ENCODE measurements at regions not wholly inside any gene's neighbourhood (a gene's known extent, or its start where the extent isn't known, plus 50 kb on each side); places are given as distances from the start of the nearest gene placed in this dataset.

DNA sequence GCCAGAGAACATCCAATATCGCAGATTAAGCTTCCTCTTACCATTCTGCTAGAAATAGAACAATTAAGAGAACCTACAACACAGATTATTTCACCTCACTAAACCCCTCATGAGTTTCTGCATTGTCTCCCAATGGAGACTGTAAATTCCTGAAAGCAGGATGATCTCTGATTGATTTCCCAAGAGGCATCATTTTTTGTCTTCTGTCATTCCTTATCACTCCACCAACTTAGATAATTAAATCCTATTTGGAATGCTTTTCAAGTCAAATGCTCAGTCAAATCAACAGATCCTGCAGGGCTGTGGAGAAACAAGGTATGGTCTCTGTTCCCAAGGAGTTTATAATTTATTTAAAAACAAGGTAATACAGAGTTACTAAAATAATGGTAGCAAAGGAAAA, 161.5 kb downstream of the MTERF1 start:
- TF ChIP-seq, protein P1, sequence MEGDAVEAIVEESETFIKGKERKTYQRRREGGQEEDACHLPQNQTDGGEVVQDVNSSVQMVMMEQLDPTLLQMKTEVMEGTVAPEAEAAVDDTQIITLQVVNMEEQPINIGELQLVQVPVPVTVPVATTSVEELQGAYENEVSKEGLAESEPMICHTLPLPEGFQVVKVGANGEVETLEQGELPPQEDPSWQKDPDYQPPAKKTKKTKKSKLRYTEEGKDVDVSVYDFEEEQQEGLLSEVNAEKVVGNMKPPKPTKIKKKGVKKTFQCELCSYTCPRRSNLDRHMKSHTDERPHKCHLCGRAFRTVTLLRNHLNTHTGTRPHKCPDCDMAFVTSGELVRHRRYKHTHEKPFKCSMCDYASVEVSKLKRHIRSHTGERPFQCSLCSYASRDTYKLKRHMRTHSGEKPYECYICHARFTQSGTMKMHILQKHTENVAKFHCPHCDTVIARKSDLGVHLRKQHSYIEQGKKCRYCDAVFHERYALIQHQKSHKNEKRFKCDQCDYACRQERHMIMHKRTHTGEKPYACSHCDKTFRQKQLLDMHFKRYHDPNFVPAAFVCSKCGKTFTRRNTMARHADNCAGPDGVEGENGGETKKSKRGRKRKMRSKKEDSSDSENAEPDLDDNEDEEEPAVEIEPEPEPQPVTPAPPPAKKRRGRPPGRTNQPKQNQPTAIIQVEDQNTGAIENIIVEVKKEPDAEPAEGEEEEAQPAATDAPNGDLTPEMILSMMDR (IDR thresholded peaks at IDR 0.05), result no peak
- no peak for TF ChIP-seq POLR2A (IDR thresholded peaks at IDR 0.05)
